HG03342 (cell line): ENCODE measurements at regions not wholly inside any gene's neighbourhood (a gene's known extent, or its start where the extent isn't known, plus 50 kb on each side); places are given as distances from the start of the nearest gene placed in this dataset.

Experiments used
- ATAC-seq: cut with Tn5 transposase; IDR thresholded peaks from one replicate; pipeline ENCODE4 v1.9.1; 2021; ENCODE audit warnings: mild to moderate bottlenecking, moderate library complexity; ENCODE audit not compliant: unreplicated experiment

GRCh38 chr13:73767747-73768315, 366.4 kb downstream of the KLF12 start:
- ATAC-seq, result peak; percentile 34

- ATAC-seq, result peak; percentile 28
Measured at GRCh38 chr13:73767191-73767741, 366.9 kb downstream of the KLF12 start.

- peak; percentile 80 for ATAC-seq
Measured at GRCh38 chr13:73765651-73766384, 368.4 kb downstream of the KLF12 start.

GRCh38 chr13:73759434-73759833, 374.8 kb downstream of the KLF12 start:
- ATAC-seq, result no peak

- no peak for ATAC-seq
Measured at GRCh38 chr13:73757481-73758233, 376.5 kb downstream of the KLF12 start.

- ATAC-seq, result peak; percentile 87
Measured at GRCh38 chr13:73754727-73755292, 379.4 kb downstream of the KLF12 start.

GRCh38 chr13:73754241-73754640, 380.0 kb downstream of the KLF12 start:
- ATAC-seq, result peak; percentile 17

GRCh38 chr13:73751290-73751689, 382.9 kb downstream of the KLF12 start:
- ATAC-seq, result no peak

- ATAC-seq, result no peak
Measured at GRCh38 chr13:73748404-73748803, 385.8 kb downstream of the KLF12 start.

- ATAC-seq, result no peak
Measured at GRCh38 chr13:73745190-73745589, 389.0 kb downstream of the KLF12 start.

- no peak for ATAC-seq
Measured at GRCh38 chr13:73742982-73743381, 391.2 kb downstream of the KLF12 start.

- ATAC-seq, result no peak
Measured at GRCh38 chr13:73741742-73742141, 392.5 kb downstream of the KLF12 start.

- no peak for ATAC-seq
Measured at GRCh38 chr13:73741111-73741510, 393.1 kb downstream of the KLF12 start.

- no peak for ATAC-seq
Measured at GRCh38 chr13:73740666-73741065, 393.5 kb downstream of the KLF12 start.

- ATAC-seq, result no peak
Measured at GRCh38 chr13:73739394-73739793, 394.8 kb downstream of the KLF12 start.

- ATAC-seq, result no peak
Measured at GRCh38 chr13:73738626-73739025, 395.6 kb downstream of the KLF12 start.

GRCh38 chr13:73737214-73737613, 397.0 kb downstream of the KLF12 start:
- no peak for ATAC-seq

GRCh38 chr13:73733706-73734105, 400.5 kb downstream of the KLF12 start:
- ATAC-seq, result no peak

GRCh38 chr13:73732350-73732749, 401.9 kb downstream of the KLF12 start:
- no peak for ATAC-seq

- no peak for ATAC-seq
Measured at GRCh38 chr13:73731564-73731963, 402.6 kb downstream of the KLF12 start.

GRCh38 chr13:73730014-73730413, 404.2 kb downstream of the KLF12 start:
- ATAC-seq, result no peak
